ENCODE measurements at regions not wholly inside any gene's neighbourhood (a gene's known extent, or its start where the extent isn't known, plus 50 kb on each side); places are given as distances from the start of the nearest gene placed in this dataset.

DNA sequence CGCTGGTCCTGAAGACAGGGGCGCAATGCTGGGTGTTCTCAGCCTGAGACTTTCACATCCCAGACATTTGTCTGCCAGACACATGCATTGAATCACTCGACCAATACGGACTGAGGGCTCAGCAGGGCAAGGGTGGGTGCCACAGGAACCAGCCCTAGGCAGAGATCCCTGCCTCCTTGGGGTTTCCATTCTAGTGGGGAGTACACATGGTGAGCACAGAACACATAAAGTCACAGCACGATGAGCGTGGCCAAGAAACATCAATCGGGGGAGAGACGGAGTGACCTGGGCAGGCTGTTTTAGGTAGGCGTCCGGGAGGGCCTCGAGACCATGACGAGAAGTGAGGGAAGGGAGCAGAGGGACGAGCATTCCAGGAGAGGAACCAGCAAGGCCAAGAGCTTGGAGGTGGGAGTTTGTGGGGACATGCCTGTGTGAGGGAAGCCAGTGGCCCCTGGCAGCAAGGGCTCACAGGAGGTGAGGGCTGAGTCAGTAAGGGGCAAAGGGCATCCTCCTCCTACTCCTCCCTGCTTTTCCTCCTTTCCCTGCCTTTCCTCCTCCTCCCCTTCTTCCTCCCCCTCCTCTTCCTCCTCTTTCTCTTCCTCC lies 126.3 kb upstream of the PEG3 start:
- Histone ChIP-seq H3K27ac (ENCODE audit: extremely low read depth, low read depth, low read length) (no peak overlapping the region), H3K27me3 (ENCODE audit: control insufficient read depth in 2 of 2, insufficient read depth in 2 of 2, low read length in 2 of 2) (no peaks in the 10 kb centered on the region), H3K4me1 (replicated peaks in 1 of 2; ENCODE audit: control insufficient read depth in 2 of 2, insufficient read depth in 2 of 2, low read length in 2 of 2) (no peaks in the 10 kb centered on the region), H4K20me1 (replicated peaks; ENCODE audit: control insufficient read depth, insufficient read depth, low read length) (no peaks in the 10 kb centered on the region), H3K36me3 (ENCODE audit: control insufficient read depth, insufficient read depth, low read length) (no peaks in the 10 kb centered on the region), H3K9ac (ENCODE audit: insufficient read depth in 1 of 2, low read depth in 2 of 2, low read length in 2 of 2) (no peak overlapping the region), H3K4me2 (ENCODE audit: insufficient read depth, low read length) (no peak overlapping the region), H3K79me2 (ENCODE audit: control insufficient read depth, insufficient read depth, low read length) (no peaks in the 10 kb centered on the region), H3K9me3 (replicated peaks; ENCODE audit: control insufficient read depth, insufficient read depth, low read depth, low read length) (no peaks in the 10 kb centered on the region), H3K4me3 (no peak overlapping the region), H2AFZ (ENCODE audit: low read depth, low read length) (no peak overlapping the region), H3K9me1 (ENCODE audit: control insufficient read depth, insufficient read depth, low read length) (no peaks in the 10 kb centered on the region)
- FAIRE-seq (no peak), ATAC-seq (no peak), DNase-seq (ENCODE audit: extremely low read depth in 1 of 4, low spot score in 3 of 4) (no peak)
- in situ Hi-C loops (cut with MboI) (no loop called here), intact Hi-C loops (cut with micrococcal nuclease) (no loop called here)
- TF ChIP-seq HNRNPK (IDR thresholded peaks at IDR 0.05; ENCODE audit: low read depth, low read length, poor library complexity, severe bottlenecking) (no peak), NR3C1 (CRISPR knock-in tag; IDR thresholded peaks at IDR 0.05) (no peak), LCOR (CRISPR knock-in tag; IDR thresholded peaks at IDR 0.05) (no peak)
- TF ChIP-seq, protein P1, sequence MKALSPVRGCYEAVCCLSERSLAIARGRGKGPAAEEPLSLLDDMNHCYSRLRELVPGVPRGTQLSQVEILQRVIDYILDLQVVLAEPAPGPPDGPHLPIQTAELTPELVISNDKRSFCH (CRISPR knock-in tag; IDR thresholded peaks at IDR 0.05), result no peak
- TF ChIP-seq, protein P1 (tag; IDR thresholded peaks at IDR 0.05), result no peak
- TF ChIP-seq, protein P2, sequence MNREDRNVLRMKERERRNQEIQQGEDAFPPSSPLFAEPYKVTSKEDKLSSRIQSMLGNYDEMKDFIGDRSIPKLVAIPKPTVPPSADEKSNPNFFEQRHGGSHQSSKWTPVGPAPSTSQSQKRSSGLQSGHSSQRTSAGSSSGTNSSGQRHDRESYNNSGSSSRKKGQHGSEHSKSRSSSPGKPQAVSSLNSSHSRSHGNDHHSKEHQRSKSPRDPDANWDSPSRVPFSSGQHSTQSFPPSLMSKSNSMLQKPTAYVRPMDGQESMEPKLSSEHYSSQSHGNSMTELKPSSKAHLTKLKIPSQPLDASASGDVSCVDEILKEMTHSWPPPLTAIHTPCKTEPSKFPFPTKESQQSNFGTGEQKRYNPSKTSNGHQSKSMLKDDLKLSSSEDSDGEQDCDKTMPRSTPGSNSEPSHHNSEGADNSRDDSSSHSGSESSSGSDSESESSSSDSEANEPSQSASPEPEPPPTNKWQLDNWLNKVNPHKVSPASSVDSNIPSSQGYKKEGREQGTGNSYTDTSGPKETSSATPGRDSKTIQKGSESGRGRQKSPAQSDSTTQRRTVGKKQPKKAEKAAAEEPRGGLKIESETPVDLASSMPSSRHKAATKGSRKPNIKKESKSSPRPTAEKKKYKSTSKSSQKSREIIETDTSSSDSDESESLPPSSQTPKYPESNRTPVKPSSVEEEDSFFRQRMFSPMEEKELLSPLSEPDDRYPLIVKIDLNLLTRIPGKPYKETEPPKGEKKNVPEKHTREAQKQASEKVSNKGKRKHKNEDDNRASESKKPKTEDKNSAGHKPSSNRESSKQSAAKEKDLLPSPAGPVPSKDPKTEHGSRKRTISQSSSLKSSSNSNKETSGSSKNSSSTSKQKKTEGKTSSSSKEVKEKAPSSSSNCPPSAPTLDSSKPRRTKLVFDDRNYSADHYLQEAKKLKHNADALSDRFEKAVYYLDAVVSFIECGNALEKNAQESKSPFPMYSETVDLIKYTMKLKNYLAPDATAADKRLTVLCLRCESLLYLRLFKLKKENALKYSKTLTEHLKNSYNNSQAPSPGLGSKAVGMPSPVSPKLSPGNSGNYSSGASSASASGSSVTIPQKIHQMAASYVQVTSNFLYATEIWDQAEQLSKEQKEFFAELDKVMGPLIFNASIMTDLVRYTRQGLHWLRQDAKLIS (CRISPR knock-in tag; IDR thresholded peaks at IDR 0.05), result no peak
- BruUV-seq (replicated peaks), result no TSS peak
- CTCF ChIA-PET (ENCODE audit: low intra/inter-chr PET ratio), result no interaction called here
- POLR2A ChIA-PET, result no interaction called here
- under 1% methylated on average over 12 of the region's 13 CpGs for WGBS (ENCODE audit: insufficient coverage, low coverage, missing lambda C conversion rate)

All from K562 (cell line).